Neural cell (in vitro differentiated cells): ENCODE measurements at regions not wholly inside any gene's neighbourhood (a gene's known extent, or its start where the extent isn't known, plus 50 kb on each side); places are given as distances from the start of the nearest gene placed in this dataset.

Experiments
- H2AFZ ChIP-seq: fragments of 200-600, 300-800 bp; sonication (generic), shearing (Covaris generic); 2 replicates; pipeline ENCODE4 v1.6.0; 2014; ENCODE audit warnings: low read depth, mild to moderate bottlenecking, antibody characterized with exemption, low read length, moderate library complexity
- H3F3A ChIP-seq: fragments of 200-600 bp; shearing (Covaris generic); 2 replicates; pipeline ENCODE4 v1.6.1; 2016; ENCODE audit warnings: mild to moderate bottlenecking, moderate library complexity, mixed read lengths, antibody characterized with exemption, low read length; ENCODE audit not compliant: insufficient read depth, poor library complexity, severe bottlenecking
- H3K27ac ChIP-seq: fragments of 200-600, 300-800 bp; sonication (generic), shearing (Covaris generic); 2 replicates; pipeline ENCODE4 v1.5.1; 2014; ENCODE audit warnings: mild to moderate bottlenecking, low read length, moderate library complexity
- H3K27me3 ChIP-seq: fragments of 300-800, 200-600 bp; sonication (generic), shearing (Covaris generic); 2 replicates; pipeline ENCODE4 v1.6.0; 2014; ENCODE audit warnings: mild to moderate bottlenecking, low read depth, low read length, moderate library complexity; ENCODE audit not compliant: insufficient read depth
- H3K36me3 ChIP-seq: fragments of 300-800, 200-600 bp; sonication (generic), shearing (Covaris generic); 2 replicates; pipeline ENCODE4 v1.5.1; 2014; ENCODE audit warnings: mild to moderate bottlenecking, antibody characterized with exemption, low read length, moderate library complexity; ENCODE audit not compliant: insufficient read depth
- H3K4me2 ChIP-seq: fragments of 300-800, 200-600 bp; sonication (generic), shearing (Covaris generic); 2 replicates; pipeline ENCODE4 v1.6.0; 2014; ENCODE audit warnings: mild to moderate bottlenecking, low read length
- H3K4me3 ChIP-seq: fragments of 300-800, 200-600 bp; sonication (generic), shearing (Covaris generic); 2 replicates; pipeline ENCODE4 v1.5.1; 2014; ENCODE audit warnings: mild to moderate bottlenecking, low read length, moderate library complexity
- H3K79me2 ChIP-seq: fragments of 200-600 bp; shearing (Covaris generic); replicated peaks from 2 replicates; pipeline ENCODE4 v1.6.0; 2014; ENCODE audit warnings: mild to moderate bottlenecking, low read length, moderate library complexity; ENCODE audit not compliant: insufficient read depth
- H3K9ac ChIP-seq: fragments of 300-800, 200-600 bp; sonication (generic), shearing (Covaris generic); 2 replicates; pipeline ENCODE4 v1.6.1; 2016; ENCODE audit warnings: mild to moderate bottlenecking, low read length, mixed read lengths
- H3K9me2 ChIP-seq: fragments of 200-600 bp; shearing (Covaris generic); 2 replicates; pipeline ENCODE4 v1.6.1; 2016; ENCODE audit warnings: mild to moderate bottlenecking, low read length, mixed read lengths; ENCODE audit not compliant: insufficient read depth
- H3K9me3 ChIP-seq: fragments of 200-600, 300-800 bp; sonication (generic), shearing (Covaris generic); 2 replicates; pipeline ENCODE4 v1.6.1; 2016; ENCODE audit warnings: mild to moderate bottlenecking, mixed run types, low read length, moderate library complexity, mixed read lengths
- H4K20me1 ChIP-seq: fragments of 200-600 bp; shearing (Covaris generic); 2 replicates; pipeline ENCODE4 v1.6.1; 2016; ENCODE audit warnings: mild to moderate bottlenecking, mixed run types; ENCODE audit not compliant: insufficient read depth
- CTCF ChIP-seq: fragments of 450-650 bp; IDR thresholded peaks from 2 replicates; pipeline ENCODE4 v1.5.1; 2014; ENCODE audit warnings: antibody characterized with exemption, mild to moderate bottlenecking, moderate library complexity; ENCODE audit not compliant: poor library complexity, severe bottlenecking
- EP300 ChIP-seq: fragments of 450-650 bp; conservative IDR thresholded peaks from 2 replicates; pipeline ENCODE4 v1.6.1; 2014; ENCODE audit warnings: antibody characterized with exemption, mild to moderate bottlenecking, moderate library complexity; ENCODE audit not compliant: poor library complexity, severe bottlenecking
- EZH2 ChIP-seq: fragments of 200-600, 300-800 bp; shearing (Covaris generic), sonication (generic); IDR thresholded peaks from 2 replicates; pipeline ENCODE4 v1.6.1; 2014; ENCODE audit warnings: antibody characterized with exemption, low read length, borderline replicate concordance, mild to moderate bottlenecking; ENCODE audit not compliant: insufficient read depth, poor library complexity, severe bottlenecking
- MXI1 ChIP-seq: fragments of 450-650 bp; conservative IDR thresholded peaks from 2 replicates; pipeline ENCODE4 v1.6.1; 2014; ENCODE audit warnings: antibody characterized with exemption, mild to moderate bottlenecking; ENCODE audit not compliant: poor library complexity, severe bottlenecking
- POLR2AphosphoS5 ChIP-seq: IDR thresholded peaks from 2 replicates; pipeline ENCODE4 v1.6.1; 2012
- RAD21 ChIP-seq: fragments of 450-650 bp; conservative IDR thresholded peaks from 2 replicates; pipeline ENCODE4 v1.6.1; 2014; ENCODE audit warnings: antibody characterized with exemption, mild to moderate bottlenecking, moderate library complexity
- REST ChIP-seq: IDR thresholded peaks from 2 replicates; pipeline ENCODE4 v1.6.1; 2012; ENCODE audit warnings: borderline replicate concordance
- SMC3 ChIP-seq: fragments of 450-650 bp; conservative IDR thresholded peaks from 2 replicates; pipeline ENCODE4 v1.6.1; 2014; ENCODE audit warnings: antibody characterized with exemption, mild to moderate bottlenecking, moderate library complexity; ENCODE audit not compliant: poor library complexity
- TAF1 ChIP-seq: IDR thresholded peaks from 2 replicates; pipeline ENCODE4 v1.6.1; 2012; ENCODE audit warnings: low read depth

- Histone ChIP-seq H3F3A (no peaks in the 10 kb centered on the region), H2AFZ (no peak overlapping the region), H3K36me3 (no peaks in the 10 kb centered on the region), H3K9me2 (no peaks in the 10 kb centered on the region), H3K27me3 (no peaks in the 10 kb centered on the region), H3K9me3 (no peaks in the 10 kb centered on the region), H3K79me2 (no peaks in the 10 kb centered on the region), H3K9ac (no peak overlapping the region), H3K4me3 (no peak overlapping the region), H3K27ac (no peak overlapping the region), H4K20me1 (no peaks in the 10 kb centered on the region), H3K4me2 (no peak overlapping the region)
- TF ChIP-seq REST = no peak
These were observed 818.8 kb downstream of the PLCL1 start for GRCh38 chr2:198622986-198623730.

DNA sequence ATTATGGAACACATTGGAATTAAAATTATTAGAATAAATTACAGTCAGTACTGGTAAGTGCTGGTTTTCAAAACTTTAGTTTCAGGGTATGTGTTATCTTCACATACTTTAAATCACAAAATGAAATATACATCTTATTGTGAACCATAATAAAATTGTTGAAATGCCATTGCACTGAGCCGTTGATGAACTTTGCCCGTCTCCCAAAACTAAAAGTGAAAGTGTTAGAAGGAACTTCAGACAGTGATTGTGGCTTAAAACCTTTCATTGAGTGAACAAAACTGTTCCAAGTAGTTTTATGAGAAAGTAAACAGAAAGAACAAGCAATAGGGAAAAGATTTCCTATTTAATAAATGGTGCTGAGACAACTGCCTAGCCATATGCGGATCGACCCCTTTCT, 811.6 kb downstream of the PLCL1 start:
- H3K9me3 ChIP-seq = no peaks in the 10 kb centered on the region
- no peak overlapping the region for H3K4me2 ChIP-seq
- H3K4me3 ChIP-seq = no peak overlapping the region
- no peak overlapping the region for H3K27ac ChIP-seq
- no peak overlapping the region for H2AFZ ChIP-seq
- no peaks in the 10 kb centered on the region for H3K36me3 ChIP-seq
- no peaks in the 10 kb centered on the region for H3F3A ChIP-seq
- H3K27me3 ChIP-seq = no peaks in the 10 kb centered on the region
- TF ChIP-seq RAD21 = no peak
- TF ChIP-seq POLR2AphosphoS5 = no peak
- no peak for TF ChIP-seq EZH2
- no peak for TF ChIP-seq SMC3
- TF ChIP-seq MXI1 = no peak
- no peak for TF ChIP-seq TAF1
- no peak for TF ChIP-seq CTCF
- no peaks in the 10 kb centered on the region for H4K20me1 ChIP-seq
- no peaks in the 10 kb centered on the region for H3K79me2 ChIP-seq
- no peaks in the 10 kb centered on the region for H3K9me2 ChIP-seq
- H3K9ac ChIP-seq = no peak overlapping the region

- Histone ChIP-seq H2AFZ (no peak overlapping the region), H3K4me2 (no peak overlapping the region), H4K20me1 (no peaks in the 10 kb centered on the region), H3K4me3 (no peak overlapping the region), H3K27ac (no peak overlapping the region), H3K36me3 (no peaks in the 10 kb centered on the region), H3K9me3 (no peaks in the 10 kb centered on the region), H3K9me2 (no peaks in the 10 kb centered on the region), H3K9ac (no peak overlapping the region), H3K27me3 (no peaks in the 10 kb centered on the region), H3F3A (no peaks in the 10 kb centered on the region), H3K79me2 (no peaks in the 10 kb centered on the region)
- TF ChIP-seq CTCF (no peak), RAD21 (no peak), MXI1 (no peak), TAF1 (no peak), POLR2AphosphoS5 (no peak), EZH2 (no peak), EP300 (no peak), REST (no peak), SMC3 (no peak)
These were observed 806.8 kb downstream of the PLCL1 start for GRCh38 chr2:198611201-198611600.
